ENCODE measurements at regions not wholly inside any gene's neighbourhood (a gene's known extent, or its start where the extent isn't known, plus 50 kb on each side); places are given as distances from the start of the nearest gene placed in this dataset.

- TF ChIP-seq REST (IDR thresholded peaks at IDR 0.05; ENCODE audit: borderline replicate concordance), result no peak
- TF ChIP-seq, protein P1, sequence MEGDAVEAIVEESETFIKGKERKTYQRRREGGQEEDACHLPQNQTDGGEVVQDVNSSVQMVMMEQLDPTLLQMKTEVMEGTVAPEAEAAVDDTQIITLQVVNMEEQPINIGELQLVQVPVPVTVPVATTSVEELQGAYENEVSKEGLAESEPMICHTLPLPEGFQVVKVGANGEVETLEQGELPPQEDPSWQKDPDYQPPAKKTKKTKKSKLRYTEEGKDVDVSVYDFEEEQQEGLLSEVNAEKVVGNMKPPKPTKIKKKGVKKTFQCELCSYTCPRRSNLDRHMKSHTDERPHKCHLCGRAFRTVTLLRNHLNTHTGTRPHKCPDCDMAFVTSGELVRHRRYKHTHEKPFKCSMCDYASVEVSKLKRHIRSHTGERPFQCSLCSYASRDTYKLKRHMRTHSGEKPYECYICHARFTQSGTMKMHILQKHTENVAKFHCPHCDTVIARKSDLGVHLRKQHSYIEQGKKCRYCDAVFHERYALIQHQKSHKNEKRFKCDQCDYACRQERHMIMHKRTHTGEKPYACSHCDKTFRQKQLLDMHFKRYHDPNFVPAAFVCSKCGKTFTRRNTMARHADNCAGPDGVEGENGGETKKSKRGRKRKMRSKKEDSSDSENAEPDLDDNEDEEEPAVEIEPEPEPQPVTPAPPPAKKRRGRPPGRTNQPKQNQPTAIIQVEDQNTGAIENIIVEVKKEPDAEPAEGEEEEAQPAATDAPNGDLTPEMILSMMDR (IDR thresholded peaks at IDR 0.05; ENCODE audit: poor library complexity, severe bottlenecking), result no peak
- no peak for TF ChIP-seq POLR2AphosphoS5 (IDR thresholded peaks at IDR 0.05)
- TF ChIP-seq SMC3 (conservative IDR thresholded peaks at IDR 0.05; ENCODE audit: poor library complexity), result peak; percentile 14
- no peak for TF ChIP-seq MXI1 (conservative IDR thresholded peaks at IDR 0.05; ENCODE audit: poor library complexity, severe bottlenecking)
- no peak for TF ChIP-seq EZH2 (IDR thresholded peaks at IDR 0.05; ENCODE audit: borderline replicate concordance, insufficient read depth, low read length, poor library complexity, severe bottlenecking)
- TF ChIP-seq TAF1 (IDR thresholded peaks at IDR 0.05; ENCODE audit: low read depth), result no peak
Observed at GRCh38 chr6:130670142-130670541, 157.1 kb upstream of the SMLR1 start.

Measured in neural cell (in vitro differentiated cells).